Panc1 (cell line): ENCODE measurements at regions not wholly inside any gene's neighbourhood (a gene's known extent, or its start where the extent isn't known, plus 50 kb on each side); places are given as distances from the start of the nearest gene placed in this dataset.

Experiments used
- POLR2AphosphoS5 ChIP-seq: IDR thresholded peaks from 2 replicates; pipeline ENCODE4 v1.6.1; 2012; ENCODE audit warnings: mild to moderate bottlenecking, low read depth, low read length, moderate library complexity
- TCF7L2 ChIP-seq: IDR thresholded peaks from 2 replicates; pipeline ENCODE4 v1.6.1; 2011; ENCODE audit warnings: mild to moderate bottlenecking, low read depth, low read length, inconsistent platforms
- TF ChIP-seq, protein P1 (sequence below): fragments of 450-650 bp; IDR thresholded peaks from 2 replicates; pipeline ENCODE4 v1.5.1; 2017; ENCODE audit warnings: mild to moderate bottlenecking
- TF ChIP-seq, protein P2 (sequence below), 2 experiments: IDR thresholded peaks; 2 replicates each; pipeline ENCODE4 v1.6.1; 2011 to 2012; ENCODE audit warnings: low read depth in 2 of 2, control low read depth in 1 of 2, low read length in 1 of 2, mild to moderate bottlenecking in 1 of 2, moderate library complexity in 1 of 2; ENCODE audit not compliant: insufficient read depth in 1 of 2

DNA sequence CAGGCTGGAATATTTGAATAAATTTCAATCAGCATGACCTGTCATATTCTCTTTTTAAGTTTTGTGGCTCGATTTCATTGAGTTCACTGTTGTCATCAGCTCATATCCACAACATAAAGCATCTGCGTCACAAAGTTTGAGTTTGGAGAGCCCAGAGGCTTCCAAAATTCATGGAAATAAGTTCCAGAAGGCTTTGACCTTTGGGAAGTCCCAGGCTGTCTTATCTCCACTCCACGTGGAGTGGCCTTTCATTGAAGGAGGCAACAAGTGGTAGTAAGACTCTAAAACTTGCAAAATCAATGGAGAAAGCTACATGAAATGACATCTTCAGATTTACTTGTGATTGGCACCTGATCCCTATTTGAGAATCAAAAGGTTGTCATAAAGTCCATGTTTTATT is 54.1 kb upstream of the UNC5C start:
- TF ChIP-seq, protein P1, sequence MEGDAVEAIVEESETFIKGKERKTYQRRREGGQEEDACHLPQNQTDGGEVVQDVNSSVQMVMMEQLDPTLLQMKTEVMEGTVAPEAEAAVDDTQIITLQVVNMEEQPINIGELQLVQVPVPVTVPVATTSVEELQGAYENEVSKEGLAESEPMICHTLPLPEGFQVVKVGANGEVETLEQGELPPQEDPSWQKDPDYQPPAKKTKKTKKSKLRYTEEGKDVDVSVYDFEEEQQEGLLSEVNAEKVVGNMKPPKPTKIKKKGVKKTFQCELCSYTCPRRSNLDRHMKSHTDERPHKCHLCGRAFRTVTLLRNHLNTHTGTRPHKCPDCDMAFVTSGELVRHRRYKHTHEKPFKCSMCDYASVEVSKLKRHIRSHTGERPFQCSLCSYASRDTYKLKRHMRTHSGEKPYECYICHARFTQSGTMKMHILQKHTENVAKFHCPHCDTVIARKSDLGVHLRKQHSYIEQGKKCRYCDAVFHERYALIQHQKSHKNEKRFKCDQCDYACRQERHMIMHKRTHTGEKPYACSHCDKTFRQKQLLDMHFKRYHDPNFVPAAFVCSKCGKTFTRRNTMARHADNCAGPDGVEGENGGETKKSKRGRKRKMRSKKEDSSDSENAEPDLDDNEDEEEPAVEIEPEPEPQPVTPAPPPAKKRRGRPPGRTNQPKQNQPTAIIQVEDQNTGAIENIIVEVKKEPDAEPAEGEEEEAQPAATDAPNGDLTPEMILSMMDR = no peak
- no peak for TF ChIP-seq TCF7L2
- TF ChIP-seq POLR2AphosphoS5 = no peak
- TF ChIP-seq, protein P2, sequence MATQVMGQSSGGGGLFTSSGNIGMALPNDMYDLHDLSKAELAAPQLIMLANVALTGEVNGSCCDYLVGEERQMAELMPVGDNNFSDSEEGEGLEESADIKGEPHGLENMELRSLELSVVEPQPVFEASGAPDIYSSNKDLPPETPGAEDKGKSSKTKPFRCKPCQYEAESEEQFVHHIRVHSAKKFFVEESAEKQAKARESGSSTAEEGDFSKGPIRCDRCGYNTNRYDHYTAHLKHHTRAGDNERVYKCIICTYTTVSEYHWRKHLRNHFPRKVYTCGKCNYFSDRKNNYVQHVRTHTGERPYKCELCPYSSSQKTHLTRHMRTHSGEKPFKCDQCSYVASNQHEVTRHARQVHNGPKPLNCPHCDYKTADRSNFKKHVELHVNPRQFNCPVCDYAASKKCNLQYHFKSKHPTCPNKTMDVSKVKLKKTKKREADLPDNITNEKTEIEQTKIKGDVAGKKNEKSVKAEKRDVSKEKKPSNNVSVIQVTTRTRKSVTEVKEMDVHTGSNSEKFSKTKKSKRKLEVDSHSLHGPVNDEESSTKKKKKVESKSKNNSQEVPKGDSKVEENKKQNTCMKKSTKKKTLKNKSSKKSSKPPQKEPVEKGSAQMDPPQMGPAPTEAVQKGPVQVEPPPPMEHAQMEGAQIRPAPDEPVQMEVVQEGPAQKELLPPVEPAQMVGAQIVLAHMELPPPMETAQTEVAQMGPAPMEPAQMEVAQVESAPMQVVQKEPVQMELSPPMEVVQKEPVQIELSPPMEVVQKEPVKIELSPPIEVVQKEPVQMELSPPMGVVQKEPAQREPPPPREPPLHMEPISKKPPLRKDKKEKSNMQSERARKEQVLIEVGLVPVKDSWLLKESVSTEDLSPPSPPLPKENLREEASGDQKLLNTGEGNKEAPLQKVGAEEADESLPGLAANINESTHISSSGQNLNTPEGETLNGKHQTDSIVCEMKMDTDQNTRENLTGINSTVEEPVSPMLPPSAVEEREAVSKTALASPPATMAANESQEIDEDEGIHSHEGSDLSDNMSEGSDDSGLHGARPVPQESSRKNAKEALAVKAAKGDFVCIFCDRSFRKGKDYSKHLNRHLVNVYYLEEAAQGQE (IDR thresholded peaks at IDR 0.05; ENCODE audit: insufficient read depth in 1 of 2, low read depth in 2 of 2, low read length in 1 of 2) = no peak
